ENCODE measurements at regions not wholly inside any gene's neighbourhood (a gene's known extent, or its start where the extent isn't known, plus 50 kb on each side); places are given as distances from the start of the nearest gene placed in this dataset.

- TF ChIP-seq POLR2AphosphoS5 (IDR thresholded peaks at IDR 0.05) = no peak
- no peak for TF ChIP-seq CTCF (IDR thresholded peaks at IDR 0.05)
These were observed 216.1 kb upstream of the RASA1 start for GRCh38 chr5:87051502-87052113.

Data from breast epithelium (tissue), 3 donors.